ENCODE measurements at regions not wholly inside any gene's neighbourhood (a gene's known extent, or its start where the extent isn't known, plus 50 kb on each side); places are given as distances from the start of the nearest gene placed in this dataset.
A peak's percentile ranks its signal among the peaks of the same experiment; 100 is the strongest.

DNA sequence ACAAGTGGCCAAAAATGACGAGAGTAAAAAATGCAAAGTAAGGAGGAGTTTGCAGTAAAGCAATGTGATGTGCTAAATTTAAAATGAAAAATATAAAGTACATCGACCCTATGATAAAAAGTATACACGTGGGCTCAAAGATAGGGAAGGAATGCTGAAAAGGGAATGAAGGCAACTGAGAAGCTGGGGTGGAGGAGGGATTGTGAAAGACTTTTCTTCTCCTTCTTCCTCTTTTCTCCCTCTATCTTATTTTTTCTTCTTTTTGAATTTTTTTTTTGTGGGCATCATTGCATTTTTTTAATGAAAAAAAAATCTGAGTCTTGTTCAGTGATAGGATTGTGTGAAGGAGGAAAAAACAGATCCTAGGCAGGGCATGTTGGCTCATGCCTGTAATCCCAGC lies 57.6 kb upstream of the STK17B start:
- WGBS (ENCODE audit: insufficient coverage), result 69% methylated on average over 1 of the region's 3 CpGs
- Mint-ChIP-seq H3K27me3 (ENCODE audit: low read depth in 2 of 2) (peaks cover 0 to 2% of the 10 kb centered on the region in 2 donors), H3K9me3 (no peaks in the 10 kb centered on the region), H3K4me3 (no peak overlapping the region), H3K4me1 (peaks cover 22 to 31% of the 10 kb centered on the region in 2 donors), H3K27ac (peak overlapping the region; percentile 13 to 57), H3K36me3 (no peaks in the 10 kb centered on the region)
- Histone ChIP-seq H3K27me3 (ENCODE audit: control insufficient read depth, insufficient read depth, low read length) (no peaks in the 10 kb centered on the region), H3K4me3 (ENCODE audit: low read length) (no peak overlapping the region), H3K9me3 (ENCODE audit: control insufficient read depth, insufficient read depth, low read length) (no peaks in the 10 kb centered on the region), H3K36me3 (ENCODE audit: control insufficient read depth, insufficient read depth, low read length) (no peaks in the 10 kb centered on the region), H3K4me1 (ENCODE audit: control insufficient read depth, insufficient read depth, low read length) (peaks cover 22% of the 10 kb centered on the region), H3K27ac (ENCODE audit: low read length) (no peak overlapping the region)
- intact Hi-C loops (cut with micrococcal nuclease), result no loop called here
- DNase-seq (no peak), ATAC-seq (no peak)
- TF ChIP-seq, protein P1, sequence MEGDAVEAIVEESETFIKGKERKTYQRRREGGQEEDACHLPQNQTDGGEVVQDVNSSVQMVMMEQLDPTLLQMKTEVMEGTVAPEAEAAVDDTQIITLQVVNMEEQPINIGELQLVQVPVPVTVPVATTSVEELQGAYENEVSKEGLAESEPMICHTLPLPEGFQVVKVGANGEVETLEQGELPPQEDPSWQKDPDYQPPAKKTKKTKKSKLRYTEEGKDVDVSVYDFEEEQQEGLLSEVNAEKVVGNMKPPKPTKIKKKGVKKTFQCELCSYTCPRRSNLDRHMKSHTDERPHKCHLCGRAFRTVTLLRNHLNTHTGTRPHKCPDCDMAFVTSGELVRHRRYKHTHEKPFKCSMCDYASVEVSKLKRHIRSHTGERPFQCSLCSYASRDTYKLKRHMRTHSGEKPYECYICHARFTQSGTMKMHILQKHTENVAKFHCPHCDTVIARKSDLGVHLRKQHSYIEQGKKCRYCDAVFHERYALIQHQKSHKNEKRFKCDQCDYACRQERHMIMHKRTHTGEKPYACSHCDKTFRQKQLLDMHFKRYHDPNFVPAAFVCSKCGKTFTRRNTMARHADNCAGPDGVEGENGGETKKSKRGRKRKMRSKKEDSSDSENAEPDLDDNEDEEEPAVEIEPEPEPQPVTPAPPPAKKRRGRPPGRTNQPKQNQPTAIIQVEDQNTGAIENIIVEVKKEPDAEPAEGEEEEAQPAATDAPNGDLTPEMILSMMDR (IDR thresholded peaks at IDR 0.05), result no peak

DNA sequence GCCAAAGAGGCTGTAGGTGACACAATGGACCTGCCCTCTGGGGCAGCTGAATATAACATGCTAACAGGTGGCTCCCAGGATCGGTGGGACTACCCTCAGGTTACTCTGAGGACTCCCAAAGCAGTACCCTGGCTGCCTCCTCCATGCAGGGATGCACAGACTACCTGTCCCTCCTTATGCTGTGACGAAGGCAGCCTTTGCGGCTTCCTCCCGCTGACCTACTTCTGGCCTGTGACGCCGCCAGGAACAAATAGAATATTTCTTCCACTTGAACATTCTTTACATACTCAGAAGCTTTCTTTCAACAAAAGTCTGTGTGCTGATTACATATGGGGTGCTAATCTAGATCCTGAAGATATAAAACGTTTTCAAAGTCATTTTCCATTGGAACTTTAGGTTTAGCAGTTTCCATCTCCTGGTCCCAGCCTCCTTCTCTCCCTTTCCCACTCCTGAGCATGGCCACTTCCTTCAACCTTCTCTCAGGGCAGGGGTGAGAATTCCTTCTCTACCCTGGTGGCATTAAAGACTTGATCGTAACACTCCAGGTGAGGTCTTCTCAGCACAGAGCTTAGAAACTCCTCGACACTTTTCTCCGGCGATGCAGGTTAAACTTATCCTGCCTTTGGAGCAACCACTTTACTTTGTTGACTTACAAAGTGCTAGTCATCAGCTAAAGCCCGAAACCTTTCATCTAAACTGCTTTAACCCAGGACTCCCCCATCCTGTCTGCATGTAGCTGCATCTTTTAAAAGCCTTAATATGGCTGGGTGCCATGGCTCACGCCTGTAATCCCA lies 58.9 kb upstream of the STK17B start:
- ATAC-seq, result peak; percentile 36 to 65 (median 41)

DNA sequence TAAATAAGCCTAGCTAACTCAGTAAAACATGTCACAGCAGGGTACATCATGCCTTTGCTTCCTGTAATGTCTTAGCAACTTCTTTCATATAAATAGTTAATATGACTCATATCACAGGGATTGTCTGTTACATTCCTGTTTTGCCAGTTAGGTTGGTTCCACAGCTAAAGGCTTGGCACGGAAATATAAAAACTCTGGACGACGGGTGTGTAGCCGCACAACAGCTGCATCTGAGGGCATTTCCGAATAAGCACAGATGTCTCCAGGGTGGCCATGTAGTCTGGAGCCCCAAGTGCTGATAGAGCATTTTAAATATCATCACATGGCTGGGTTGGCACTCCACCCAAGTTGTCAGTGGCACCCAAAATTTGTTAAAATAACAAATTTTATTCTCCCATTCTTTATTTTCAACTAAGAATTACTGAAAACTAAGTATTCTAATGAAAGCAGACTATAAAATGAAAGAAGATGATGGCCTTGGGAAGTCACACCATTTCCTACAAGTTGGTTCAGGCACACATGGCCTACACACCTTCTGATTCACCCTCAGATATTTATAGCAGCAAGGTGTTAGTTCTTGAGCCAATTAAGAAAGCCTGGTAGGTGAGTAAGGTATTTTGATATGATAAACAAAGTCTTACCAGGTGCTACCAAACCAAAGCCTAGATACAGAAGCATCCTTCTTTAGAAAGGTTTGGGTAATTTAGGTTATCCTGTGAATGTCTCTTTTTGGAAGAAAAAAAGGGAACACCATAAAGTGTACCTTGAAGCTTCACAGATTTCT lies 61.8 kb upstream of the STK17B start:
- intact Hi-C loops (cut with micrococcal nuclease), result no loop called here
- peak overlapping the region; percentile 70 for H3K27ac ChIP-seq (ENCODE audit: low read length)
- TF ChIP-seq, protein P1 (IDR thresholded peaks at IDR 0.05), result no peak
- Mint-ChIP-seq H3K4me1 (peaks cover 38 to 43% of the 10 kb centered on the region in 2 donors), H3K36me3 (no peaks in the 10 kb centered on the region), H3K9me3 (no peaks in the 10 kb centered on the region), H3K27me3 (ENCODE audit: low read depth in 2 of 2) (no peaks in the 10 kb centered on the region), H3K27ac (peak overlapping the region; percentile 84 to 97), H3K4me3 (no peak overlapping the region)
- no peaks in the 10 kb centered on the region for H3K36me3 ChIP-seq (ENCODE audit: control insufficient read depth, insufficient read depth, low read length)
- peaks cover 46% of the 10 kb centered on the region for H3K4me1 ChIP-seq (ENCODE audit: control insufficient read depth, insufficient read depth, low read length)
- WGBS (ENCODE audit: insufficient coverage), result 92% methylated on average over 5 of the region's 5 CpGs
- no peaks in the 10 kb centered on the region for H3K27me3 ChIP-seq (ENCODE audit: control insufficient read depth, insufficient read depth, low read length)
- no peaks in the 10 kb centered on the region for H3K9me3 ChIP-seq (ENCODE audit: control insufficient read depth, insufficient read depth, low read length)
- ATAC-seq (no peak), DNase-seq (peak in 1 of 2 donors; percentile 35)
- no peak overlapping the region for H3K4me3 ChIP-seq (ENCODE audit: low read length)

More for the DNA sequence above, 58.9 kb upstream of the STK17B start:
- Histone ChIP-seq H3K27me3 (ENCODE audit: control insufficient read depth, insufficient read depth, low read length) (no peaks in the 10 kb centered on the region), H3K4me1 (ENCODE audit: control insufficient read depth, insufficient read depth, low read length) (peaks cover 34% of the 10 kb centered on the region), H3K27ac (ENCODE audit: low read length) (peak overlapping the region; percentile 78), H3K4me3 (ENCODE audit: low read length) (no peak overlapping the region), H3K9me3 (ENCODE audit: control insufficient read depth, insufficient read depth, low read length) (no peaks in the 10 kb centered on the region), H3K36me3 (ENCODE audit: control insufficient read depth, insufficient read depth, low read length) (no peaks in the 10 kb centered on the region)
- H3K4me3 Mint-ChIP-seq, result no peak overlapping the region
- intact Hi-C loops (cut with micrococcal nuclease), result no loop called here
- H3K4me1 Mint-ChIP-seq, result peaks cover 24 to 32% of the 10 kb centered on the region in 2 donors
- peak overlapping the region; percentile 44 to 57 for H3K27ac Mint-ChIP-seq
- WGBS (ENCODE audit: insufficient coverage), result 81% methylated on average over 12 of the region's 13 CpGs
- peak in 1 of 2 donors; percentile 84 for DNase-seq
- TF ChIP-seq, protein P1 (IDR thresholded peaks at IDR 0.05), result no peak
- no peaks in the 10 kb centered on the region for H3K36me3 Mint-ChIP-seq
- peaks cover 0 to 2% of the 10 kb centered on the region in 2 donors for H3K27me3 Mint-ChIP-seq (ENCODE audit: low read depth in 2 of 2)
- no peaks in the 10 kb centered on the region for H3K9me3 Mint-ChIP-seq
